SK-N-DZ (cell line): ENCODE measurements at regions not wholly inside any gene's neighbourhood (a gene's known extent, or its start where the extent isn't known, plus 50 kb on each side); places are given as distances from the start of the nearest gene placed in this dataset.
"Not testable (repeated sequence)": the region's sequence is repeated elsewhere in the genome, so short reads cannot be mapped to it uniquely, and the experiment has no call there.

Experiments used
- DNase-seq: peaks from one replicate; pipeline ENCODE4 v3.0.0-alpha.2; 2015; ENCODE audit warnings: low spot score

GRCh38 chr3:56926243-56926946, 124.6 kb upstream of the ARHGEF3 start:
- peak; percentile 55 for DNase-seq

GRCh38 chr3:56924700-56925099, 123.0 kb upstream of the ARHGEF3 start:
- DNase-seq: not testable (repeated sequence)

GRCh38 chr3:56923526-56924224, 121.9 kb upstream of the ARHGEF3 start:
- no peak for DNase-seq

GRCh38 chr3:56921573-56922453, 120.1 kb upstream of the ARHGEF3 start:
- no peak for DNase-seq

- no peak for DNase-seq
These were observed 118.0 kb upstream of the ARHGEF3 start for GRCh38 chr3:56919797-56920195.

GRCh38 chr3:56919137-56919796, 117.5 kb upstream of the ARHGEF3 start:
- no peak for DNase-seq

GRCh38 chr3:56918111-56918568, 116.4 kb upstream of the ARHGEF3 start:
- no peak for DNase-seq

- DNase-seq: no peak
These were observed 115.8 kb upstream of the ARHGEF3 start for GRCh38 chr3:56917361-56918110.

- no peak for DNase-seq
These were observed 115.1 kb upstream of the ARHGEF3 start for GRCh38 chr3:56916716-56917360.

GRCh38 chr3:56915966-56916586, 114.3 kb upstream of the ARHGEF3 start:
- DNase-seq: no peak

GRCh38 chr3:56914646-56915045, 112.9 kb upstream of the ARHGEF3 start:
- no peak for DNase-seq

GRCh38 chr3:56911363-56911762, 109.6 kb upstream of the ARHGEF3 start:
- no peak for DNase-seq

- peak; percentile 44 for DNase-seq
These were observed 107.6 kb upstream of the ARHGEF3 start for GRCh38 chr3:56909349-56909748.

- DNase-seq: no peak
These were observed 106.3 kb upstream of the ARHGEF3 start for GRCh38 chr3:56908004-56908403.

- peak; percentile 11 for DNase-seq
These were observed 102.9 kb upstream of the ARHGEF3 start for GRCh38 chr3:56904552-56905215.

GRCh38 chr3:56903231-56903782, 101.6 kb upstream of the ARHGEF3 start:
- no peak for DNase-seq

- DNase-seq: no peak
These were observed 100.9 kb upstream of the ARHGEF3 start for GRCh38 chr3:56902468-56903160.

GRCh38 chr3:56900801-56901200, 99.1 kb upstream of the ARHGEF3 start:
- DNase-seq: no peak
